Suprapubic skin (tissue), 4 donors: ENCODE measurements at regions not wholly inside any gene's neighbourhood (a gene's known extent, or its start where the extent isn't known, plus 50 kb on each side); places are given as distances from the start of the nearest gene placed in this dataset.

Experiments
- DNase-seq, 2 donors: peaks; one replicate each; pipeline ENCODE4 v3.0.0-alpha.2; 2019; ENCODE audit warnings: low spot score in 2 of 2
- H3K27ac ChIP-seq: fragments of 200-600 bp; sonication (generic); one replicate; pipeline ENCODE4 v1.5.1; 2019
- H3K27me3 ChIP-seq: fragments of 200-600 bp; sonication (generic); one replicate; pipeline ENCODE4 v1.5.1; 2019
- H3K36me3 ChIP-seq: fragments of 200-600 bp; sonication (generic); one replicate; pipeline ENCODE4 v1.5.1; 2019
- H3K4me1 ChIP-seq: fragments of 200-600 bp; sonication (generic); one replicate; pipeline ENCODE4 v1.5.1; 2019
- H3K4me3 ChIP-seq: fragments of 200-600 bp; sonication (generic); one replicate; pipeline ENCODE4 v1.5.1; 2019; ENCODE audit warnings: mild to moderate bottlenecking
- H3K9me3 ChIP-seq: fragments of 200-600 bp; sonication (generic); one replicate; pipeline ENCODE4 v1.5.1; 2019
- EP300 ChIP-seq: sonication (generic); formaldehyde crosslinking; IDR thresholded peaks from one replicate; pipeline ENCODE4 v1.6.1; 2017; ENCODE audit warnings: antibody characterized with exemption
- POLR2A ChIP-seq, 2 donors: fragments of 450-650 bp; IDR thresholded peaks; one replicate each; pipeline ENCODE4 v1.6.1; 2017; ENCODE audit warnings: antibody characterized with exemption in 2 of 2, mild to moderate bottlenecking in 2 of 2, moderate library complexity in 2 of 2
- POLR2AphosphoS5 ChIP-seq, 3 donors: sonication (generic); formaldehyde crosslinking; IDR thresholded peaks; one replicate each; pipeline ENCODE4 v1.6.1; 2017; ENCODE audit warnings: antibody characterized with exemption in 3 of 3
- WGBS: methylation state at CpG from one replicate; pipeline ENCODE4 v1.1.5; 2018; 5-methylcytosine and 5-hydroxymethylcytosine counted together
- TF ChIP-seq, protein P1 (sequence below), 2 donors: fragments of 200-600 bp in 1 of 2; fragments of 450-650 bp in 1 of 2; sonication (generic) in 1 of 2; IDR thresholded peaks; one replicate each; pipeline ENCODE4 v1.5.1; 2016 to 2019; ENCODE audit warnings: antibody characterized with exemption in 2 of 2, mild to moderate bottlenecking in 1 of 2, moderate library complexity in 1 of 2

GRCh38 chr13:109309625-109310363 lies 476.6 kb downstream of the IRS2 start:
- TF ChIP-seq POLR2A (IDR thresholded peaks at IDR 0.05) (no peak), POLR2AphosphoS5 (IDR thresholded peaks at IDR 0.05) (no peak), EP300 (no peak)
- TF ChIP-seq, protein P1, sequence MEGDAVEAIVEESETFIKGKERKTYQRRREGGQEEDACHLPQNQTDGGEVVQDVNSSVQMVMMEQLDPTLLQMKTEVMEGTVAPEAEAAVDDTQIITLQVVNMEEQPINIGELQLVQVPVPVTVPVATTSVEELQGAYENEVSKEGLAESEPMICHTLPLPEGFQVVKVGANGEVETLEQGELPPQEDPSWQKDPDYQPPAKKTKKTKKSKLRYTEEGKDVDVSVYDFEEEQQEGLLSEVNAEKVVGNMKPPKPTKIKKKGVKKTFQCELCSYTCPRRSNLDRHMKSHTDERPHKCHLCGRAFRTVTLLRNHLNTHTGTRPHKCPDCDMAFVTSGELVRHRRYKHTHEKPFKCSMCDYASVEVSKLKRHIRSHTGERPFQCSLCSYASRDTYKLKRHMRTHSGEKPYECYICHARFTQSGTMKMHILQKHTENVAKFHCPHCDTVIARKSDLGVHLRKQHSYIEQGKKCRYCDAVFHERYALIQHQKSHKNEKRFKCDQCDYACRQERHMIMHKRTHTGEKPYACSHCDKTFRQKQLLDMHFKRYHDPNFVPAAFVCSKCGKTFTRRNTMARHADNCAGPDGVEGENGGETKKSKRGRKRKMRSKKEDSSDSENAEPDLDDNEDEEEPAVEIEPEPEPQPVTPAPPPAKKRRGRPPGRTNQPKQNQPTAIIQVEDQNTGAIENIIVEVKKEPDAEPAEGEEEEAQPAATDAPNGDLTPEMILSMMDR (IDR thresholded peaks at IDR 0.05) = no peak
- Histone ChIP-seq H3K4me3 (no peak overlapping the region), H3K27me3 (no peaks in the 10 kb centered on the region), H3K9me3 (no peaks in the 10 kb centered on the region), H3K36me3 (no peaks in the 10 kb centered on the region), H3K27ac (no peak overlapping the region), H3K4me1 (no peaks in the 10 kb centered on the region)
- DNase-seq = no peak
- WGBS = 92% methylated on average over 12 of the region's 12 CpGs

GRCh38 chr13:109307027-109307426 lies 479.4 kb downstream of the IRS2 start:
- H3K9me3 ChIP-seq = no peaks in the 10 kb centered on the region
- no peak for DNase-seq
- no peak overlapping the region for H3K27ac ChIP-seq
- no peaks in the 10 kb centered on the region for H3K27me3 ChIP-seq
- no peak overlapping the region for H3K4me3 ChIP-seq
- WGBS = 79% methylated on average over 6 of the region's 6 CpGs
- TF ChIP-seq POLR2AphosphoS5 (IDR thresholded peaks at IDR 0.05) (no peak), EP300 (no peak), POLR2A (IDR thresholded peaks at IDR 0.05) (no peak)
- TF ChIP-seq, protein P1 (IDR thresholded peaks at IDR 0.05) = no peak
- H3K4me1 ChIP-seq = no peaks in the 10 kb centered on the region
- H3K36me3 ChIP-seq = no peaks in the 10 kb centered on the region

DNA sequence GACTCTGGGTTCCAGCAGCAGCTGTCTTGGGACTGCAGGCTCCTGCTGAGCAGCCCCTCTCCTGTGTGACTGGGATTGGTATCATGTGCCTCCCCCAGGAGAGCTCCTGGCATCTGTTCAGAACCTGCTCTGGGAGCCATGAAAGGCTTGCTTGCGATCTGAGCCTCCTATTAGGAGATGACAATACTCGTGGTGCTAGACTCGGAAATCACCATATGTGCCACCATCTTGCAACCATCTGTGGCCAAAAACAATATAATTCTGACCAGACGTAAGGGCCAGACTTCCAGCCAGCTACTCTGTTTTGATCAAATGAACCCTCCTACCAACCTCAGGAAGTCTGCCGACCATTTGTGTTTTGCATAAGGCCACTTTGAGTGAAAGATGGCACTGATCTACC lies 484.7 kb downstream of the IRS2 start:
- no peaks in the 10 kb centered on the region for H3K27me3 ChIP-seq
- H3K36me3 ChIP-seq = no peaks in the 10 kb centered on the region
- H3K4me3 ChIP-seq = no peak overlapping the region
- DNase-seq = no peak
- no peak overlapping the region for H3K27ac ChIP-seq
- H3K9me3 ChIP-seq = no peaks in the 10 kb centered on the region
- TF ChIP-seq EP300 (no peak), POLR2A (IDR thresholded peaks at IDR 0.05) (no peak), POLR2AphosphoS5 (IDR thresholded peaks at IDR 0.05) (no peak)
- TF ChIP-seq, protein P1 (IDR thresholded peaks at IDR 0.05) = no peak
- 65% methylated on average over 3 of the region's 5 CpGs for WGBS
- no peaks in the 10 kb centered on the region for H3K4me1 ChIP-seq

DNA sequence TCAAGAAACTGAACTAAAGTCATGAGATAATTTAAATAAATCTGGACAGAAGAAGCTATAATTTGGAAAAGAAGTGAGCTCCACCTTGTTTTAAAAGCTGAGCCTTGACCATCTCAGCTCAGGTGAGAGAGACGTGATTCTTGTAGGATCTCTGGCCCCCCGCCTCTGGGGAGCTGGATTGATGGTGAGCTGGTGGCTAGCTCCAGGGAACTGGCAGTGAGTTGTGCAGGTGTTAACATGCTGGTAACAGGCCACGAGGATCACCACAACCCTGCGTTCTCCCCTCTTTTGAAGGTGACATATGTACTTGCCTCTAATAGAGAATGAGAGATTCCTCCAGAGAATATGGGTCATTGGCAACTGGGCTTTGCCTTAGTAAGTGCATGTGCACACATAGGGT lies 485.1 kb downstream of the IRS2 start:
- 78% methylated on average over 2 of the region's 4 CpGs for WGBS
- H3K27ac ChIP-seq = no peak overlapping the region
- DNase-seq = no peak
- TF ChIP-seq POLR2AphosphoS5 (IDR thresholded peaks at IDR 0.05) = no peak
- TF ChIP-seq, protein P1 (IDR thresholded peaks at IDR 0.05) = no peak
- no peaks in the 10 kb centered on the region for H3K36me3 ChIP-seq
- H3K4me3 ChIP-seq = no peak overlapping the region
- no peaks in the 10 kb centered on the region for H3K27me3 ChIP-seq
- no peaks in the 10 kb centered on the region for H3K4me1 ChIP-seq
- no peaks in the 10 kb centered on the region for H3K9me3 ChIP-seq

DNA sequence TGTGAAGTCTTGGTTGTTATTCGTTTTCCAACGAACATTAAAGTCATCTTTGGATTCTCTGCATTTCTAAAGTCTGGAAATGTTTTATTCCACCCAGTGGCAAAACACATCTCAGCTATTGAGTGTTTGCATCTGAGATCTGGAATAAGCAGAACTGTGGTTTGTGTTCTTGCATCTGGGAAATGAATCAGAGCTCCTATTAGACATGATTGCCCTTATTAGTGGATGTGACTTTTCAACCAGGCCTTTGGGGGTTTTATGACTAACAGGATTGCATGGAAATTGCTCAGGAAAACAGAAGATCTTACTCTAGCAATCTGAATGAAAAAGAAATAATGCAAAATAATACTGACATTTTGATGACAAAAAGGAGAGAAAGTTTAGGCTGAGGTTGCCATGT lies 488.8 kb downstream of the IRS2 start:
- Histone ChIP-seq H3K36me3 (no peaks in the 10 kb centered on the region), H3K4me3 (no peak overlapping the region), H3K27me3 (no peaks in the 10 kb centered on the region), H3K9me3 (no peaks in the 10 kb centered on the region), H3K4me1 (no peaks in the 10 kb centered on the region), H3K27ac (no peak overlapping the region)
- WGBS = 66% methylated on average over 2 of the region's 2 CpGs
- TF ChIP-seq, protein P1 (IDR thresholded peaks at IDR 0.05) = no peak
- TF ChIP-seq POLR2AphosphoS5 (IDR thresholded peaks at IDR 0.05) (no peak), EP300 (no peak), POLR2A (IDR thresholded peaks at IDR 0.05) (no peak)
- no peak for DNase-seq
